Activated naive CD4-positive, alpha-beta T cell treated with anti-CD3 and anti-CD28 coated beads, Interleukin-2, amount 50 U/mL, for 16 hours (primary cell): ENCODE measurements at regions not wholly inside any gene's neighbourhood (a gene's known extent, or its start where the extent isn't known, plus 50 kb on each side); places are given as distances from the start of the nearest gene placed in this dataset.

ENCODE experiments used
- DNase-seq: peaks from one replicate; pipeline ENCODE4 v3.0.0-alpha.2; 2020

GRCh38 chr6:156174031-156174890, 602.9 kb upstream of the ARID1B start:
- no peak for DNase-seq

- DNase-seq = no peak
These were observed 607.8 kb upstream of the ARID1B start for GRCh38 chr6:156169371-156169770.

- no peak for DNase-seq
These were observed 609.5 kb upstream of the ARID1B start for GRCh38 chr6:156167625-156168071.

GRCh38 chr6:156167016-156167624, 610.1 kb upstream of the ARID1B start:
- DNase-seq = no peak

- DNase-seq = no peak
These were observed 611.1 kb upstream of the ARID1B start for GRCh38 chr6:156166093-156166492.

GRCh38 chr6:156164701-156165452, 612.3 kb upstream of the ARID1B start:
- no peak for DNase-seq

GRCh38 chr6:156163311-156163710, 613.9 kb upstream of the ARID1B start:
- no peak for DNase-seq

GRCh38 chr6:156161471-156161870, 615.7 kb upstream of the ARID1B start:
- no peak for DNase-seq

GRCh38 chr6:156160795-156161165, 616.4 kb upstream of the ARID1B start:
- no peak for DNase-seq

- DNase-seq = no peak
These were observed 617.0 kb upstream of the ARID1B start for GRCh38 chr6:156160007-156160794.

GRCh38 chr6:156154896-156155295, 622.3 kb upstream of the ARID1B start:
- no peak for DNase-seq

GRCh38 chr6:156150391-156150790, 626.8 kb upstream of the ARID1B start:
- no peak for DNase-seq

- no peak for DNase-seq
These were observed 630.3 kb upstream of the ARID1B start for GRCh38 chr6:156146891-156147290.

- DNase-seq = no peak
These were observed 645.8 kb upstream of the ARID1B start for GRCh38 chr6:156131221-156131903.

GRCh38 chr6:156126535-156126934, 650.6 kb upstream of the ARID1B start:
- no peak for DNase-seq

- no peak for DNase-seq
These were observed 651.3 kb upstream of the ARID1B start for GRCh38 chr6:156125844-156126243.

GRCh38 chr6:156123731-156124130, 653.4 kb upstream of the ARID1B start:
- no peak for DNase-seq

GRCh38 chr6:156121973-156122372, 655.2 kb upstream of the ARID1B start:
- no peak for DNase-seq

- DNase-seq = no peak
These were observed 658.9 kb upstream of the NOX3 start for GRCh38 chr6:156114541-156114940.

GRCh38 chr6:156113631-156114030, 658.0 kb upstream of the NOX3 start:
- DNase-seq = no peak

- DNase-seq = no peak
These were observed 656.3 kb upstream of the NOX3 start for GRCh38 chr6:156111913-156112312.

GRCh38 chr6:156110249-156110648, 654.6 kb upstream of the NOX3 start:
- DNase-seq = no peak
